SK-N-MC (cell line): ENCODE measurements at regions not wholly inside any gene's neighbourhood (a gene's known extent, or its start where the extent isn't known, plus 50 kb on each side); places are given as distances from the start of the nearest gene placed in this dataset.

ENCODE experiments used
- EZH2 ChIP-seq: fragments of 200-600 bp; sonication (generic); IDR thresholded peaks from one replicate; pipeline ENCODE4 v1.6.1; 2017; ENCODE audit warnings: antibody characterized with exemption
- POLR2AphosphoS5 ChIP-seq: IDR thresholded peaks from 2 replicates; pipeline ENCODE4 v1.6.1; 2012; ENCODE audit warnings: mild to moderate bottlenecking, low read depth, low read length, borderline replicate concordance

- TF ChIP-seq POLR2AphosphoS5 (no peak), EZH2 (no peak)
Measured at GRCh38 chr2:12270876-12271588, 445.7 kb upstream of the TRIB2 start.
